Stimulated activated CD8-positive, alpha-beta memory T cell treated with anti-CD3 and anti-CD28 coated beads, Interleukin-7, amount 100 ng/mL, for 48 hours (primary cell): ENCODE measurements at regions not wholly inside any gene's neighbourhood (a gene's known extent, or its start where the extent isn't known, plus 50 kb on each side); places are given as distances from the start of the nearest gene placed in this dataset.
"Not testable (repeated sequence)": the region's sequence is repeated elsewhere in the genome, so short reads cannot be mapped to it uniquely, and the experiment has no call there.

ENCODE experiments used
- DNase-seq, 2 donors: peaks; one replicate each; pipeline ENCODE4 v3.0.0-alpha.2; 2020; ENCODE audit warnings: low read depth in 1 of 2; ENCODE audit errors: extremely low read depth in 1 of 2

DNA sequence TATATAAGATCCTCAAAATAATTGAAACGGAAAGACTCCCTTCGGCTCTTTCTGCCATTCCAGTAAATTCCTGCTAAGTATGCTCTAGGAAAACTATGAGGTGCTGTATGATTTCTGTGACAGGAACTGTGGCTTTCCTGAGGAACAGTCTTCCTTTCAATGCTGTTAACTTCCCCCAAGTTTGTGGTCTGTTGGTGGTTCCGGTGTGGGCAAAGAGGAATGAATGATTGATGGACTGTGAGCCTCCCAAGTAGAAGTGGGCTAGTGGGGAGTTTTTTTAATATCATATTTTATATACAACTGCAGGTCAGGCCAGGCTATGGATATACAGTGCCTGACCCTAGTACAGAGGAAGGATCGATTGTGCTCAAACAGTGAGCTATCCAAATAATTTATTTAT, 560.7 kb upstream of the RBFOX1 start:
- DNase-seq = no peak

DNA sequence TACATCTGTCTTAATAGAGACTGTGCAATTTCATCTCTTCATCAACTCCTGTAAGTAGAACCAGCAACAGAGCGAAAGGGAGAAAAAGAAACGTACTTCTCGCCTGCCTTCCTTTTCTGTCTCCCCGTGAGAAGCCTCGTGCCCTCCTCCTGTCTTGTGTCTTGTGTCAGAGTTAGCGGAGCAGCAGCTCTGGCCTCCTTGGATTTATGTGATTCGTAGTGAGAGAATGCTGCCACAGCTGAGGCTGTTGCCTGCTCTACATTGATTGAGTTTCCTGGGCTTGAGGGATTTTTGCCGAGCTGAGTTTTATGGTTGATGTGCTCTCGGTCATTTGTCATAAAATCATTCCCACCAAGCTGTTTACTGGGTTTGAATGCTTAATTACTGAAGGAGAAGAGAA, 579.1 kb upstream of the RBFOX1 start:
- no peak for DNase-seq

DNA sequence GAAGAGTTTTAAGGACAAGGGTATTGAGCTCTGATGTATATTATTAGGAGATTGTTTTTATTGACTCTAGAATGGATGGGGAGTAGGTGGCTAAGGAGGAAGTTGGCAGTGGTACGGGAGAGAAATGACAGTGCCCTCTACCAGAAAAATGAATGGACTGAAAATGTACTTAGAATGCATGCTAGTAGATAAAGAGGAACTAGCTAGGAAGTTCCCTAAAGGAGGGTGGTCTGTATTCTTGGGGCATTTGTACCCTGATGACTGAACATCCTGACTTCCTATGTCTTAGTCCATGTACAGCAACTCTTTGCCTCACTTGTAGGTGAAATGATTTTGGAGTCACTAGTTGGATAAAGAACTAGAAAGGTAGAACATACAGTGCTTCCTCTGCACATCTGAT, 581.5 kb upstream of the RBFOX1 start:
- no peak for DNase-seq

DNA sequence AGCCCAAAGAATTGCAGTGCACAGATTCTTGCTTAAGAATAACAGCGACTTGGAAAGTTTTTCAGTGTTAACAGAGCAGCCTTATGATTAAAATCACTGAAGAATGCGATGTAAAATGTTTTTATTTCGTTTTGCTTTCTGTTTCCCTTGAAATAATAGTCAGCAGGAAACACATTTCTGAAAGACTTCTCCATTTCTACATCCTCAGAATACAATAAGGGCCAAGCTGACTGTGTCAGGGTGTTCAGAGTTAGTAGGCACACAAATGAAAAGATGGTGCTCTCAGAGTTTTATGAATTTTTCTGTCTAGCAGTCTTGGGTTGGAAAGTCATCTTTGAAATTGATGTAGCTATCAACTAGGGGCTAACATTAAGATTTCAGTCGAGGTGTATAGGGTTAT, 582.9 kb upstream of the RBFOX1 start:
- no peak for DNase-seq

DNA sequence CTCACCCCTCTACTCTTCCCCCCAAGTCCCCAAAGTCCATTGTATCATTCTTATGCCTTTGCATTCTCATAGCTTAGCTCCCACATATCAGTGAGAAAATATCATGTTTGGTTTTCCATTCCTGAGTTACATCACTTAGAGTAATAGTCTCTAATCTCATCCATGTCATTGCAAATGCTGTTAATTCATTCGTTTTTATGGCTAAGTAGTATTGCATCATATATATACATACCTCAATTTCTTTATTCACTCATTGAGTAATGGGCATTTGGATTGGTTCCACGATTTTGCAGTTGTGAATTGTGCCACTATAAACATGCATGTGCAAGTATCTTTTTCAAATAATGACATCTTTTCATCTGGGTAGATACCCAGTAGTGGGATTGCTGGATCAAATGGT, 596.3 kb upstream of the RBFOX1 start:
- DNase-seq = not testable (repeated sequence)

DNA sequence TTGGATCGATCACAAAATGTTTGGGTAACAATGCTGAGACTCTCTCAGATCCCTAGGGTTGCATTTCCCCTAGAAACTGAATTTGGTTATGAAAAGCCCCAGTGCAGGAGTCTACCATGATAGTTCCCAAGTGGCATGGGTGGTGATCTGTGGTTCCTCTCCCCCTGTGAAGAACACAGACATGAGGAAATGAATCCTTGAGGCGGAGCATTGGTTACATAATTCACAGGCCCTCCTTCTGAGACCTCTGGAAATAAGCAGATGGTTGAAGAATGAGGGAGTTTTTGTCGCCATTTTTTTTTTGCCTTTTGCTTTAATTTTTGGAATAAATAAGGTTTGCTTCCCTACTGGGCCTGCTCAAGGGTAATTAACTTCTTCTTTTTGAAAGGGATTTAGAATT, 597.0 kb upstream of the RBFOX1 start:
- DNase-seq = no peak

DNA sequence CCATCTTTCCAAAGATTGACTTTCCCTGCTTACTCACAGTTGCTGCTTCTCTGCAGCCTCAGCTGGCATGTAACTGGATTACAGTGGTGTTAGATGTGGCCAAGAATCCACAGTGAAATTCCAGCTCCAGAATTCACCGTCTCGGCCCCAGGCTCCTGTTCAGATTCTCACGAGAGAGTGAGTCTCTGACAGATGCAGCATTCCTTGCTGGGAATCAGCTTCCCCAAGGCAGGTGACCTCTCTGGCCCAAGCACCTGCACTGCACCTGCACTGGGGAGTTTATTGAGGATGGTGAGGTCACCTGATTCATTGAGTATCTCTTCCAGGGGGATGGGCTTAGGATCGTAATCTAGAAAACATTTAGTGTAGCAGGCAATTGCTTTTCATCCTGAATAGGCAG, 600.5 kb upstream of the RBFOX1 start:
- no peak for DNase-seq

DNA sequence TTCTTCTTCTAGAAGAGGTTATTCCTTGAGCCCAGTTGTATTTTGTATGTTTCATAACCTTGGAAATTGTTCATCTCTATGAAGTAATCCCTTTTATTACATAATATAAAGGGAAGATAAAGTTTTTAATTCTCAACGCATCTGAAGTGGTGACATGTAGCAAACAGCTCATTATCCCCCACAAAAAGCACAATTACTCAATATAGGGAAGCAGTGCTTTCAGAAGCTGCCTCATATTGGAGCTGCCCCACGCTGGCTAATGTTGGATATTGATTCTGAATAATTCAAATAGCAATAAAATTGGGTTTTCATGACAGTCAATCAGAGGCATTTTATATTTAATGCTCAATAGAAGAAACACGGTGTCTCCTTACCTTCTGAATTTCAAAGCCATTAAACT, 604.3 kb upstream of the RBFOX1 start:
- no peak for DNase-seq

DNA sequence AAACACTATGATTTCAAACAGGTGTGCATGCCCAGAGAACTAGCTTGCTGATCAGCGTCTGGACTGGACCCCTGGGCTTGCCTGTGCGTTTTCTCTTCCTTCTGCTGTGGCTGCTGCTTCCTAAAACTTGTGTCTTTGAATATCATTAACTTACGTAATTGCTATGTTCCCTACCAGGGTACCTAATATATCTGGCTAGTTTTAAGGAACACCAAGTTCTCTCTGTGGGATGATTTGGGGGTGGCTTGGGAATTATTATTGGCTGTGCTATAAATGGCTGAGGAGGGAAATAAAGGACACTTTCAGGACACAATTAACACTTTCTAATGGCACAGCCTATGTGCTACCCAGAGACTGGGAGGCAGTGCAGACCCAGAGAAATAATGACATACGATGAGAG, 606.0 kb upstream of the RBFOX1 start:
- no peak for DNase-seq

DNA sequence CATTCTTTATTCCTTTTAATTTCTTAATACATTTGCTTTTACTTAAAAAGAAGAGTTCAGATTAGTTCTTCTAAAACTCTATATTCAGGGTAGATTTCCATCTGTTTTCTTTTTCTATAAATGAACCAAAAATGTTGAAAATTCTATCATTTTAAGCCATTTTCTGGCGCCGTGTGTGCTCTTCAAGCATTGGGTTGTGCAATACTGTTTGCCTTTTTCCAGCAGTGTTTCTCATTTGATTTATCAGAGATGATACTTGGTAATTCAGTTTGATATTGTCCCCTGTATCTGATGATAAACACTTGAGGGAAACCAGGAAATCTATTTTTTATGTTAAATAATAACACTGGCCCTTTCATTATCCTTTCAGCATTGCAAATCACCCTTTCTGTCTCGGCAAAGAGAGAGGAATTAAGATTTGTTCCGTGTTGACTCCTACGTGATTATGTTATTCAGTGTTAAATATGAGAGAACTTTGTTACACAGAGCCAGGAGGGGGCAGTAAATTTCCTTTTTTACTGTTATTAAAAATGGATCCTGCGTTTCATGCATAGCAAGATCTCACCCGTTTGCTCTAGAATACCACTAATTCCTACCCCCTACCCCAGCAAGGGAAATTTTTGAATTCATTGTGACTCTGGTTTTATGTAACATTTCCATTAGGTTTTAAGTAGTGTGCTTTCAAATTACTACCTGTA, 606.9 kb upstream of the RBFOX1 start:
- DNase-seq = no peak

DNA sequence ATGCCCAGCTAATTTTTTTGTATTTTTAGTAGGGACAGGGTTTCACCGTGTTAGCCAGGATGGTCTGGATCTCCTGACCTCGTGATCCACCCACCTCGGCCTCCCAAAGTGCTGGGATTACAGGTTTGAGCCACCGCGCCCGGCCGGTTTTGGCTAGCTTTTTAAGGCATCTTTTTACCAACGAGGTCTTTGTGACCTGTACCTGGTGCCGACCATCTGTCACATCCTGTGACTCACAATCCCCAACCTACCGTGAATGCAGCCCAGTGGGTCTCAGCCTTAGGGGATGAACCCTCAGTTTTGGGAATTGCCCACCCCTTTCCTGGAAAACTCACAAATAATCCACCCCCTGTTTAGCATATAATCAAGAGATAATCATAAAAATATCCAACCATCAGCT, 607.4 kb upstream of the RBFOX1 start:
- not testable (repeated sequence) for DNase-seq

DNA sequence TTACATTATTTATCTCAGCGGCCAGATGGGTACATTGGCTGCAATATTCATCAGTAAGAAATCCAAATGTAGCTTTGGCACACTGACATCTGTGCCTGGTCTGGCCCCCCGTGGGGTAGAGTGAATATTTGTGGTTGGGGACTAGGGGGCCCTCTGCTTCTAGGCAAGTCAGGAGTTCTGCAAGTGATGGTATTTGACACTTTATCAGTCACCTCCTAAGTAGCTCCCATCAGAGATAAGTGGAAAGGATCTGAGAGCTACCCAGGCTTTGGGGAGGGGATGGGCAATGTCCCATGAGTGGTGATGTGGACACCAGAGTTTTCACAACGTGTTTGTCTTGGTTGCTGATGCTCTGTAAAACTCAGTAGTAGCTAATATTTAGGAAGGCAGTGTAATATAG, 609.9 kb upstream of the RBFOX1 start:
- no peak for DNase-seq

DNA sequence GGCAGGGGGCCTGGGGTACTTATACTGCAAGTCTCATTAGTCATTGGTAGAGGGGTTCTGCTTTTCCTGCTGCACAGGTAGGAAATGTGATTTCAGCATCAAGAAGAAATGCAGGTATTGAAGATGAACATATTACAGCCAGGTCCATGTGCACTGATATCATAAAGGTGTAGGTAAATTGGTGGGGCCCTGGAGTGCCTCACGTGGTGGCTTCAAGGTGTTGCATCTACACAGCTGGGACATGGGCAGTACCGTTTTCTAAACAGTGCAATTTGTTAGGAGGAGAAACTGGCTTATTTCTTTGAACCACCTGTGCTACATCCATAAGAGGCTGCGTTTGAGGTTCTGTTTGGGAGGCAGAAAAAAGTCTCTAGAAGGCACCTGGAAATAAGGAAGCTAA, 618.1 kb upstream of the RBFOX1 start:
- DNase-seq = no peak

DNA sequence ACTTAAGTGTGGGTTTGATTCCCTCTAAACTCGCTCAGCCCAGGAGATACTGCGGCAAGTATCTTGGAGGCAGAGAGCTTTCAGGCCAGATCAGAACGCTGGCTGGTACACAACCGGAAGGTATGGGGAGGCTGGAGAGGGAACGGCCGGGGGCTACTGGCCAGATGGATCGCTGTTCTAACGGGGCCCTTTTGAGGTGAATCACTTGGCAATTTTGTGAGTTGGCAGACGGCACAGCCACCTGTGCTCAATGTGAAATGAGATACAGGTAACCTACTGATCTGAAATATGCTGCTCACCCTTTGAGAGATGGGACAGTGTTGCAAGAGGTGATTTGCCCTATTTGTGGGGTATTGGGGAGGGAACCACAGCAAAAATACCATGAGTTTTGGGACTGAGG, 622.9 kb upstream of the RBFOX1 start:
- DNase-seq = no peak

DNA sequence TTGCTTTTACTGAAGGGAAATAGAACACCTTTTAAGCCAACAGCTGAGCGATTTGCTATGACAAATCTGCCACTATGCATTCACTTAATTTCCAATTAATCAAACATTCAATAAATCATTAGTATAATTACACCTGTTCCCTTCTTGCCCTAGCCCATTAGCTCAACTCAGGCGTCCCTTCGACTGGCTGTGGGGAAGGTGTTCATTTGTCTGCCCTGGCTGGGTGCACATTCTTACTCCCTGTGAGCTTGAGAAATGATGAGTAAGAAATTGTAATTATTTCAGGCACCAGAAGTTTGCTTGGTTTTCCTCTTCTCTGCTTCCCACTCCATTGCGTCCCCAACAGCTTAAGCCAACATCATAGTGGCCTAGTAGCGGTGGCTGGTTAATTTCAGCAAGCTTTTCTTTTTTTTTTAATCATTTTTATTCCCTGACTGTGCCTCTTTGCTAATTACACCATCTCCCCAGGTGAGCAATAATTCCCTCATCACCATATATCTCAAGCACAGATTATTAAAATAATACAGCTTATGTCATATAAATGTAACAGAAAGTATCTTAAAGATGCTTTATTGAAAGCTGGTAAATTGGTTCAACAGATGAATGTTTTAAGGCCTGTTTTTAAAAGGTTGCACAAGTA, 623.9 kb upstream of the RBFOX1 start:
- DNase-seq = no peak

DNA sequence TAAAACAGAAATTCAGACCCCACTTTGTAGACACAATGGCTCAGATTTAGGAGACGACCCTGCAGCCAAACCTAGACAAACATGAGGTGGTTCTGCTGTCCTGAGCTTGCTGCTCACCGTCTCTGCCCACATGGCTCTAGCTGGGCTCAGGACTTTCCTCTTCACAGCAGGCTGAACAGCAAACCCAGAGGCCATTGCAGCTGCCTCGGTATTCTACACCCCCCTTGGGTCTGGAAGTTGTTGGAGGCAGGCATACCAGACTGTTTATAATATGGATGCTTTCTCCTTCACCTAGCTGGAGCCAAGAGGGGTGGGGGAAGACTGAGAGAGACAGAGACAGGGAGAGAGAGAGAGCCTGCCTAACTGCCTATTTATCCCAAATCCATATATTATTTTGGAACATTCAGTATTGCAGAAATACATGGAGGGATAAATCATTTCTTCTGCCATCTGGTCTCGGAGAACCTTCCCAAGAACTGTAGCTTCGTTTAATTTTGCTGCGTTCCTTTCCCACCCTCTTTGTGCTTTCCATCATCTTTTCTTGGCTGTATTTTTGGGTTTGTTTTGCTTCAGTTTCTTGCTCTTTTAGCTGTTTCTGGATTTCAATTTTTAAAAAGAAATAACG, 628.2 kb upstream of the RBFOX1 start:
- DNase-seq = no peak

DNA sequence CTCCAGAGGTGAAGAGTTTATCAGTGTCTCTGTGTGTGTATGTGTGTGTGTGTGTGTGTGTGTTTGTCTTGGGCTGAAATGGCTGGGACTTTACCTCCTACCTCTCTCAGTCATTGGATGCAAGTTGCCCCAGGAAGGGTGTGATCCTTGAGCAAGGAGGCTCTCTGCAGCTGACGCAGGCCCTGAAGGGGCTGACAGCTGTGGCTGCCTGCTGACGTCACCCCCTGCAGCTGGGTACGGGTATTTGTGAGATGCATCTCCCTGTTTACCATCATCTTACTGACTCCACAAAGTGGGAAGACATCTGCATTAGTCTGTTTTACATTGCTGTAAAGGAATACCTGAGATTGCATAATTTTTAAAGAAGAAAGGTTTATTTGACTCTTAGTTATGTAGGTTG, 631.5 kb upstream of the RBFOX1 start:
- no peak for DNase-seq

DNA sequence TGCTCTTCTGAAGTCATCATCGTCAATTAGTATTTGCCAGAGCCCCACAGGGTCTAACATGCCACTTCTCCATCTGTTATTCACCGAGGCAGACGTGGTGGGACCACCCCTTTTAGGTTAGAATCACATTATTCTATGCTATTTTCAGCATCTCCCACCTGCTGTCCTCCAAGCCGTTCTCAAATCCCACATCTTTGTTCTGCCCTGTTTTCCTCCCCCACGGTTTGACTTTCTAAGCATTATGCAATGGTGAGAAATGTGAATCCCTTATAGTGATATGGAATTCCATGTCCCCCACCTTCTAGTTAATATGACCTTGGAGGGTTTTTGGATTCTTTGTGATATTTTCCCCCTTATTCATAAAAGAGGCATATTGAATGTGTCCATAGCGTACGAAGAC, 634.1 kb upstream of the RBFOX1 start:
- DNase-seq = no peak

DNA sequence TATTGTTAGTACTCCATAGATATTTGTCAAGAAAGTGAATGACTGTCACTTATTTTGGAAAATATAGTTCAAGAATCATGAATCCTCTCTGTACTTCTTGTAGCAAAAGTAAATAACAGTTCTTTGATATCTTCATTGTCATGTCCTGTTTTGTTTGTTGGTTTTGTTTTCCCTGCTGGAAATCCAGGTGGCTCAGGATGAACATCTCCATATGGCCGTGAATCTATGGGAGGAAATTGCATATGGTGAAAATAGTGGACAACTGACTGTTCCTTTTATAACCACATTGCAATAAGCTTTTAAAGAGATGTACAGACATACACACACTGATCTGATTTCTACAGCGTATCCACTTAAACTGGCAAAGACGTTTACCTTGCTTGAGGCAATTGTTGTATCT, 637.0 kb upstream of the RBFOX1 start:
- no peak for DNase-seq

DNA sequence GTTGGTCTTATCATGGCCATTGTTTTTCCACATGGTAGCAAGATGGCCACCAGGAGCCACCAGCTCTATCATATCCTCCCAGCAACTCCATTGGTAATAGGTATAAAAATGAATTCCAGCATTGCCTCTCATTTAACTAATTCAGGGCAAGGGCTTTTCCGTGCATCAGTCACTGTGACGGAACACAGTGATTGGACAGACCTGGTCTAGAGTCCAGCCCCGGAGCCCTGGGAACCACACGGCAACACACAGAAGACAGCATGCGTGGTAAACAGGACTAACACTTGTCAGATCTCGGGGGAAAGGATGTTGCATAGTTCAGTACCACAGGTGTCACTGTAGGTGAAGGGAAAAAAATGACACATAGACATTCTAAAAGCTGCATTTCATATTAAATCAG, 638.0 kb upstream of the RBFOX1 start:
- DNase-seq = no peak

DNA sequence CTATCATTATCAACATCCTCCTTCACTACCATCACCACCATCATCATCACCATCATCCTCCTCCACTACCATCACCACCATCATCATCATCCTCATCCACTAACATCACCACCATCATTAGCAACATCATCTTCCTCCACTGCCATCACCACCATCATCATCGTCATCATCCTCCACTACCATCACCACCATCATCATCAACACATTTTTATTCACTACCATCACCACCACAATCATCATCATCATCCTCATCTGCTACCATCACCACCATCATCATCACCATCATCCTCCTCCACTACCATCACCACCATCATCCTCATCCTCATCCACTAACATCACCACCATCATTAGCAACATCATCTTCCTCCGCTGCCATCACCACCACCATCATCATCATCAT, 639.2 kb upstream of the RBFOX1 start:
- DNase-seq = not testable (repeated sequence)

DNA sequence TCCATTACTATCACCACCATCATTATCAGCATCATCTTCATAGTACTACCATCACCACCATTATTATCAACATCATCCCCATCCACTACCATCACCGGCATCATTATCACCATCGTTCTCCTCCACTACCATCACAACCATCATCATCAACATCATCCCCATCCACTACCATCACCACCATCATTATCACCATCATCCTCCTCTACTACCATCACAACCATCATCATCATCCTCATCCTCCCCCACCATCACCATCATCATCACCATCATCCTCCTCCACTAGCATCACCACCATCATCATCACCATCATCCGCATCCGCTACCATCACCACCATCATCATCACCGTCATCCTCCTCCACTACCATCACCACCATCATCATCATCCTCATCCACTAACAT, 639.8 kb upstream of the RBFOX1 start:
- DNase-seq = no peak

DNA sequence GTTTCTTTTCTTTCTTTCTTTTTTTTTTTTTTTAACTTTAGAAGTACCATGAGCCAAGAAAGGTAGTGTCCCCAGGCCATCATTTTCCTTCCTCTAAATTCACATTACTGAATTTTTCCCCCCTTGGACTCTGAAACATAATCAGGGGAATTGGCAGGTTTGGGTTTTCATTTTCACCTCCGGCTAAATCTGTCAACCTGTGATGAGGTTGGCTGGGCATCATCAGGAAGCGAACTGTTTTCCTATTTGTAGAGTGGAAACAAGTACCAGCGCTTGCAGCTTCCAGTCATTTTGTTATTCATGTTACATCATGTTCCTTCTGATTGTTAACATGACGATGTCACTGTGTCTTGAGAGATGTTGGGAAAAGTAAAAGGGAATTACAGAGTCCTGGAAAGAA, 641.9 kb upstream of the RBFOX1 start:
- no peak for DNase-seq
